ENCODE measurements at regions not wholly inside any gene's neighbourhood (a gene's known extent, or its start where the extent isn't known, plus 50 kb on each side); places are given as distances from the start of the nearest gene placed in this dataset.

DNA sequence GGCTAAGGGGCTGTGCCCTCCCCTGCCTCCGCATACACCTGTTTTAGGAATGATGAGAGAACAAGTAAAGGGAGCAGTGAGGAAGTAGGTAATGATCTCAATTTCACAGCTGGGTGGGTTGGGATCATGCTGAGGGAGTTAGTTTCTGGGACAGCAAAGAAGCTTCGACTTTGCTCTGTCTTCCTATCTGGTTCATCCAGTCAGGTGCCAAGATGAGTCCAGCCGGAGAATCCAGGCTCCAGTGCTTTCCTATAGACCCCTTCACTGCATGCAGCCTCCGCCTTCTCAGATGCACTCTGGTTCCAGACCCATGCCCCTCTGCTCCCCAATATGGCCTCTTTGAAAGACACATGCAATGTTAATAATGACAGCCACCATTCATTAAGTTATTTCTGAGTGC lies 119.1 kb upstream of the NCAM1 start:
- H3K36me3 ChIP-seq: no peaks in the 10 kb centered on the region

DNA sequence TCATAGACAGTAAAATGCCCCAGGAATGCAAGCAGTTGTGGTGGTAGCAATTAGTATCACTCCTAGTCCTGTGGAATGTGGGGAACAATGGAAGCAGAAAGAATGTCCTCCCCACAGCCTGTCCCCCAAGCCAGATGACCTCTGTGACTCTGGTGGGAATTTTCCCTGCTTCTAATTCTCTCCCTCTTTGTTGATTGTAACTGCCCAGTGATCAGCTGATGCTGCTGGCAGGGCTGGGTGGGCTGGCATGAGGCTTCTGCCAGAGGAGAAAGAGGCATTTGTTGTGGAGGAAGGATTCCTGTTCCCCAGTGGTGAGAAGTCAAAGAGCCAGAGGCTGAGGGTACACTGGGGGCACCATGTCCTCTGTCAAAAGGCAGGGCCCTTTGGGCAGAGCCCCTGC lies 116.7 kb upstream of the NCAM1 start:
- no peak overlapping the region for H3K27ac ChIP-seq
- no peaks in the 10 kb centered on the region for H3K4me1 ChIP-seq (ENCODE audit: insufficient read depth)
- DNase-seq: no peak
- no peaks in the 10 kb centered on the region for H3K27me3 ChIP-seq
- intact Hi-C loops (cut with DNase I): no loop called here
- TF ChIP-seq POLR2A (IDR thresholded peaks at IDR 0.05): no peak
- TF ChIP-seq EP300 (IDR thresholded peaks at IDR 0.05): no peak
- TF ChIP-seq, protein P1, sequence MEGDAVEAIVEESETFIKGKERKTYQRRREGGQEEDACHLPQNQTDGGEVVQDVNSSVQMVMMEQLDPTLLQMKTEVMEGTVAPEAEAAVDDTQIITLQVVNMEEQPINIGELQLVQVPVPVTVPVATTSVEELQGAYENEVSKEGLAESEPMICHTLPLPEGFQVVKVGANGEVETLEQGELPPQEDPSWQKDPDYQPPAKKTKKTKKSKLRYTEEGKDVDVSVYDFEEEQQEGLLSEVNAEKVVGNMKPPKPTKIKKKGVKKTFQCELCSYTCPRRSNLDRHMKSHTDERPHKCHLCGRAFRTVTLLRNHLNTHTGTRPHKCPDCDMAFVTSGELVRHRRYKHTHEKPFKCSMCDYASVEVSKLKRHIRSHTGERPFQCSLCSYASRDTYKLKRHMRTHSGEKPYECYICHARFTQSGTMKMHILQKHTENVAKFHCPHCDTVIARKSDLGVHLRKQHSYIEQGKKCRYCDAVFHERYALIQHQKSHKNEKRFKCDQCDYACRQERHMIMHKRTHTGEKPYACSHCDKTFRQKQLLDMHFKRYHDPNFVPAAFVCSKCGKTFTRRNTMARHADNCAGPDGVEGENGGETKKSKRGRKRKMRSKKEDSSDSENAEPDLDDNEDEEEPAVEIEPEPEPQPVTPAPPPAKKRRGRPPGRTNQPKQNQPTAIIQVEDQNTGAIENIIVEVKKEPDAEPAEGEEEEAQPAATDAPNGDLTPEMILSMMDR (IDR thresholded peaks at IDR 0.05): no peak
- no peaks in the 10 kb centered on the region for H3K36me3 ChIP-seq
- no peak overlapping the region for H3K4me3 ChIP-seq
- H3K9me3 ChIP-seq: no peaks in the 10 kb centered on the region

More for the DNA sequence above, 119.1 kb upstream of the NCAM1 start:
- intact Hi-C loops (cut with DNase I): no loop called here
- no peaks in the 10 kb centered on the region for H3K27me3 ChIP-seq
- H3K27ac ChIP-seq: no peak overlapping the region
- H3K4me1 ChIP-seq (ENCODE audit: insufficient read depth): no peaks in the 10 kb centered on the region
- no peak for DNase-seq
- H3K4me3 ChIP-seq: no peak overlapping the region
- no peaks in the 10 kb centered on the region for H3K9me3 ChIP-seq
- no peak for TF ChIP-seq POLR2A (IDR thresholded peaks at IDR 0.05)
- no peak for TF ChIP-seq EP300 (IDR thresholded peaks at IDR 0.05)
- TF ChIP-seq, protein P1 (IDR thresholded peaks at IDR 0.05): no peak
- 75 to 86% (median 80%) methylated on average over 4 of the region's 4 CpGs for WGBS, 3 donors

DNA sequence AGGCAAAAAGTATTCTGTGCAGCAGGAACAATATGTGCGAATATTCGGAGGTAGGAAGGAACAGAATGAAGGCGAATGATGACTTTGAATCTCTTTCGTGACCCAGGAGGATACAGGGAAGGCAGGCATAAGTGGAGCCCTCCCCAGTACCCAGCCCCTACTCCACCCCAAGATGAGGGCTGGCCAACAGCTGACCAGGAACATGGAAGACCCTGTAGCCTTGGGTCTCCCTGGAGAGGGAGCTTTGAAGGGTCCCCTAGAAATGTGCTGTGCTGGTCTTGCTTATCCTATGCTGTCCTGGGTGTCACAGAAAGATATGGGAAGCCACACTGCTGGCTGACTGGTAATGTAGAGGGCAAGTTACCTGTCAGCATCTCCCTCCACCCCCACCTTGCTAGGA lies 113.7 kb upstream of the NCAM1 start:
- DNase-seq: no peak
- no peaks in the 10 kb centered on the region for H3K27me3 ChIP-seq
- 93 to 96% (median 95%) methylated on average over 4 of the region's 4 CpGs for WGBS, 3 donors
- H3K36me3 ChIP-seq: no peaks in the 10 kb centered on the region
- H3K4me1 ChIP-seq (ENCODE audit: insufficient read depth): no peaks in the 10 kb centered on the region
- no peak overlapping the region for H3K4me3 ChIP-seq
- TF ChIP-seq EP300 (IDR thresholded peaks at IDR 0.05) (no peak), POLR2A (IDR thresholded peaks at IDR 0.05) (no peak)
- TF ChIP-seq, protein P1 (IDR thresholded peaks at IDR 0.05): no peak
- no peak overlapping the region for H3K27ac ChIP-seq
- intact Hi-C loops (cut with DNase I): no loop called here
- H3K9me3 ChIP-seq: no peaks in the 10 kb centered on the region

DNA sequence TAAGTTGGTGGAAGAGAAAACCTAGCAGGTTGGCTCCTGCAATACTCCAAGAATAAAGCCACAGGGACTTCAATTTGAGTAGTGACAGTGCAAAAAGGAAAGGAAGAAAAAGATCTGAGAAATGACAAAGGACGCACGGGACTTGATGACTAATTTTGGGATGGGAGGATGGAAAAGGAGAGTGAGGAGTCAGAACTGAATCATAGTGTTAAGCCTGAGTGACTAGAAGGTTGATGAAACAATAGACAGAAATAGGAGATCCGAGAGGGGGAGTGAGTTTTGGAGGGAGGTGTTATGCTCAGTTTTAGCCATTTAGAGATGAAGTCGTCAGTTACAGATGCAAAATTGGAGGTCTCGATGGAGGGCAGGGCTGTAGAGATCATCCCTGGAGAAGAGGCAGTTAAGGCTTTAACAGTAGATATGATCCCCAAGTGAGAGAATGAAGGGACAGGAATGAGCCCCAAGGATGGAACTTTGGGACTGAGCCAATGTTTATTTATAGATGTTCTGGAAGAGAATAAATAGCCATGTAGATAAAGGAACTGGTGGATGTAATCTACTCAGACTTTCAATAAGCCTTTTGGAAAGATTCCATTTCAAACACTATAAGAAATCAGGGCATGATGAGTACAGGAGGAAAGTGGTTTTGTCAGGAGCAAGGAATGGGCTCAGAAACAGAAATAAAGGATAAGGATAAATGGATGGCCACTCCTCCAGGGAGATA lies 108.9 kb upstream of the NCAM1 start:
- no peaks in the 10 kb centered on the region for H3K36me3 ChIP-seq
- intact Hi-C loops (cut with DNase I): no loop called here
- H3K4me3 ChIP-seq: no peak overlapping the region
- TF ChIP-seq, protein P1 (IDR thresholded peaks at IDR 0.05): no peak
- TF ChIP-seq EP300 (IDR thresholded peaks at IDR 0.05) (no peak), POLR2A (IDR thresholded peaks at IDR 0.05) (no peak)
- no peaks in the 10 kb centered on the region for H3K9me3 ChIP-seq
- no peak overlapping the region for H3K27ac ChIP-seq
- 58 to 64% (median 59%) methylated on average over 5 of the region's 5 CpGs for WGBS, 3 donors
- H3K27me3 ChIP-seq: no peaks in the 10 kb centered on the region
- no peak for DNase-seq
- H3K4me1 ChIP-seq (ENCODE audit: insufficient read depth): no peaks in the 10 kb centered on the region

Measured in ovary (tissue), 7 donors.